ENCODE measurements at regions not wholly inside any gene's neighbourhood (a gene's known extent, or its start where the extent isn't known, plus 50 kb on each side); places are given as distances from the start of the nearest gene placed in this dataset.

GRCh38 chr6:14865531-14866100 lies 380.3 kb upstream of the JARID2 start:
- Histone ChIP-seq H3K79me2 (ENCODE audit: insufficient read depth, low read length) (no peaks in the 10 kb centered on the region), H2AFZ (ENCODE audit: low read length) (no peak overlapping the region), H3K79me1 (ENCODE audit: insufficient read depth, low read depth, low read length, poor library complexity, severe bottlenecking) (no peaks in the 10 kb centered on the region), H2BK20ac (ENCODE audit: low read depth, low read length, poor library complexity, severe bottlenecking) (no peak overlapping the region), H3K4me1 (ENCODE audit: insufficient read depth, low read length) (peaks cover 14% of the 10 kb centered on the region), H2BK12ac (ENCODE audit: insufficient read length, low read depth, low read length) (no peak overlapping the region), H4K5ac (ENCODE audit: insufficient read length, low read depth, low read length) (no peak overlapping the region), H2BK120ac (ENCODE audit: low read depth, low read length, poor library complexity, severe bottlenecking) (no peak overlapping the region), H2AK5ac (ENCODE audit: insufficient read length, low read length) (no peak overlapping the region), H4K20me1 (ENCODE audit: control insufficient read depth, insufficient read depth, insufficient read length) (no peaks in the 10 kb centered on the region), H2BK15ac (ENCODE audit: low read depth, low read length) (no peak overlapping the region), H3K18ac (ENCODE audit: insufficient read length, low read depth, low read length) (no peak overlapping the region), H3K9ac (ENCODE audit: extremely low read depth, insufficient read length, low read length) (no peak overlapping the region), H3T11ph (ENCODE audit: low read length) (no peak overlapping the region), H3K56ac (ENCODE audit: insufficient read length, low read depth, low read length) (no peak overlapping the region), H3K4me2 (ENCODE audit: insufficient read depth, insufficient read length, low read length) (no peak overlapping the region), H3K23me2 (ENCODE audit: insufficient read length, low read depth, low read length, poor library complexity, severe bottlenecking) (no peaks in the 10 kb centered on the region), H2BK5ac (ENCODE audit: insufficient read length, low read length) (no peak overlapping the region), H3K9me3 (ENCODE audit: control insufficient read depth, low read depth, low read length) (no peaks in the 10 kb centered on the region), H4K8ac (replicated peaks; ENCODE audit: insufficient read length, low read depth, low read length) (no peak overlapping the region), H3K23ac (ENCODE audit: insufficient read length, low read depth, low read length) (no peak overlapping the region), H3K27me3 (ENCODE audit: insufficient read depth, low read length) (no peaks in the 10 kb centered on the region), H3K4ac (ENCODE audit: low read depth, low read length) (no peak overlapping the region), H3K14ac (ENCODE audit: insufficient read depth, low read length) (no peak overlapping the region), H4K91ac (ENCODE audit: insufficient read length, low read depth, low read length) (no peak overlapping the region), H3K27ac (ENCODE audit: insufficient read length, low read depth, low read length) (no peak overlapping the region)
- Mint-ChIP-seq H3K27me3 (ENCODE audit: low read depth) (no peaks in the 10 kb centered on the region; the same call in 1 of the 2 replicates), H3K9me3 (no peaks in the 10 kb centered on the region), H3K27ac (peak overlapping the region in 1 of 3 experiments; percentile 5; a peak in 2 of 7 replicates), H3K4me3 (no peak overlapping the region), H3K36me3 (ENCODE audit: insufficient read depth in 1 of 3, low read depth in 3 of 3) (no peaks in the 10 kb centered on the region; a peak in 2 of 7 replicates), H3K4me1 (peaks cover 40 to 41% of the 10 kb centered on the region in 2 experiments)
- no CpG with 5 or more reads among the region's 5 CpGs for WGBS (ENCODE audit: extremely low coverage, insufficient read length, low lambda C conversion rate)
- no peak for DNase-seq
- TF ChIP-seq, protein P1, sequence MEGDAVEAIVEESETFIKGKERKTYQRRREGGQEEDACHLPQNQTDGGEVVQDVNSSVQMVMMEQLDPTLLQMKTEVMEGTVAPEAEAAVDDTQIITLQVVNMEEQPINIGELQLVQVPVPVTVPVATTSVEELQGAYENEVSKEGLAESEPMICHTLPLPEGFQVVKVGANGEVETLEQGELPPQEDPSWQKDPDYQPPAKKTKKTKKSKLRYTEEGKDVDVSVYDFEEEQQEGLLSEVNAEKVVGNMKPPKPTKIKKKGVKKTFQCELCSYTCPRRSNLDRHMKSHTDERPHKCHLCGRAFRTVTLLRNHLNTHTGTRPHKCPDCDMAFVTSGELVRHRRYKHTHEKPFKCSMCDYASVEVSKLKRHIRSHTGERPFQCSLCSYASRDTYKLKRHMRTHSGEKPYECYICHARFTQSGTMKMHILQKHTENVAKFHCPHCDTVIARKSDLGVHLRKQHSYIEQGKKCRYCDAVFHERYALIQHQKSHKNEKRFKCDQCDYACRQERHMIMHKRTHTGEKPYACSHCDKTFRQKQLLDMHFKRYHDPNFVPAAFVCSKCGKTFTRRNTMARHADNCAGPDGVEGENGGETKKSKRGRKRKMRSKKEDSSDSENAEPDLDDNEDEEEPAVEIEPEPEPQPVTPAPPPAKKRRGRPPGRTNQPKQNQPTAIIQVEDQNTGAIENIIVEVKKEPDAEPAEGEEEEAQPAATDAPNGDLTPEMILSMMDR (conservative IDR thresholded peaks at IDR 0.05) = no peak
